ENCODE measurements at regions not wholly inside any gene's neighbourhood (a gene's known extent, or its start where the extent isn't known, plus 50 kb on each side); places are given as distances from the start of the nearest gene placed in this dataset.

DNA sequence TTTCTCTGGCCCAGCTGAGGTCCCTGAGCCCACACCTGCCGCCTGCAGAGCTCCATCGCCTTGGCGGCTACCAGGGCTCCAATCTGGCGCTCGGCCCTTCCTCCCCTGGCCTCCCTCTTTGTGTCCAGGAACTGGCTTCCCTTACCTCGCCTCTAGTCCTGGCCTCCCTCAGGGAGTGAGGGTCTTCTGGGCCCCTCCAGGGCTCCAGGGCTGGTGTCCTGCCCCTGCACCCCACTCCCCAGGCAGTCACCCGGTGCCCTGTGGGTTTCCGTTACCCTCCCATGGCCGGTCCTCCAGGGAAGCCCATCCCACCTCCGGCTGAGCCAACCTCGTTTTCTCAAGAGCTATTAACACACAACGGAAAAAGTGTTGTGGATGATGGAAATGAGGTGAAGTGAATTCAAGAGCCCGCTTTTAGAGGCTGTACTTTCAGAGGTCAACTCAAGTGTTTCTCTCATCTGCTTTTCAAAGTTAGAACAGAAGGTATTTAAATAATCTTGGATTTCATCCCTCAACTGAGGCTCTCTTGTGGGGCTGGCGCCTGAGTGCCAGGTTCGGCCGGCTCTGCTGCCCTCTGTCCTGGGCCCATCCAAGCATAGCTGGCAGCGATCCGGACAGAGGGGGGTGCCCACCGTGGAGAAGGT lies 131.9 kb downstream of the ASB1 start:
- DNase-seq: no peak

DNA sequence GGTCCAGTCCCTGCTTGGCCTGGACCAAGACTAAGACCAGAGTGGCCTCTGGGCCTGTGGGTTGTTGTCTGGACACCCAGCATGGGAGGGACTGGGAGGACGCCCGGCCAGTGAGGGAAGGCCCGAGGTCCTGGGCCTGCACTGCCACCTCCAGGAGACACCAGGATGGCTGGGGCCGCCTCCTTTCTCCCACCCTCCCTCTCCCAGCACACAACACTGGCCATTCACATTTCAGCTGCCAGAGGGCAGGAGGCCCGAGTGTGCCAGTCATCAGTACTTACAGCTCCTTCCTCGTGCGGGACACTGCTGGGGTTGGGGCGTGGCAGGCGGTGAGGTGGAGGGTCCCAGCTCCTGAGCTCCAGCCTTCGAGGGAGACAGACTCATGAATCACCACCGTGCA lies 133.5 kb downstream of the ASB1 start:
- DNase-seq: no peak

DNA sequence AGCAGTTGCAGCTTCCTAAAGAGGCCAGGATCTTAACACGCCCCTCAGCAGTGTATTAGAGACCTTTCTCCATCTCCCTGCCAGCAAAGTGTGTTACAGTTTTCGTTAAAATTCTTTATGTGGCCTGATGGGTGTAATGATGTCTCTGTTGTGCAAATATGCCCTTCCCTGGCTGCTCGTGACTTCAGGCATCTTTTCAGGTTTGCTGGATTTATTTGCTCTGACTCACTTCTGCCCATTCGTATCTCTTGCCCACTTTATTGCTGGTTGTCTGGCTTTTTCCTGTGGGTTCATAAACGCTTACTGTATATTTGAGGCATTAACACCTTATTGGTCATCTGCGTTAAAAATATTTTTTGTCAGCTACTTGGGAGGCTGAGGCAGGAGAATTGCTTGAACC lies 134.5 kb downstream of the ASB1 start:
- DNase-seq: no peak

DNA sequence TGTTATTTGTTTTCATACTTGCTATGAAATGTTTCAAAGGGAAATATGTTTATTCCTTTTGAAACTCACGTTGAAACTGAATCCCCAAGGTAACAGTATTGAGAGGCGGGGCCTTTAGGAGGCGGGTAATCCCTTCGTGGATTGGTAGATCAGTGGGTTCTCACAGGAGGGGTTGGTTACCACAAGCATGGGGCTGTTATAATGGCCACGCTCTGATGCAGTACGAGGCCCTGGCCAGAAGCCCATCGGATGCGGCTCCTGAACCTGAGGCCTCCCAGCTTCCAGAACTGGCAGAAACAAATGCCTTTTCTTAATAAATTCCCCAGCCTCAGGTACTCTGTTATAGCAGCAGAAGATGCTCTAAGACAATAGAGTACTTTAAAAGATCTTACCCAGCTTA lies 135.7 kb downstream of the ASB1 start:
- no peak for DNase-seq

DNA sequence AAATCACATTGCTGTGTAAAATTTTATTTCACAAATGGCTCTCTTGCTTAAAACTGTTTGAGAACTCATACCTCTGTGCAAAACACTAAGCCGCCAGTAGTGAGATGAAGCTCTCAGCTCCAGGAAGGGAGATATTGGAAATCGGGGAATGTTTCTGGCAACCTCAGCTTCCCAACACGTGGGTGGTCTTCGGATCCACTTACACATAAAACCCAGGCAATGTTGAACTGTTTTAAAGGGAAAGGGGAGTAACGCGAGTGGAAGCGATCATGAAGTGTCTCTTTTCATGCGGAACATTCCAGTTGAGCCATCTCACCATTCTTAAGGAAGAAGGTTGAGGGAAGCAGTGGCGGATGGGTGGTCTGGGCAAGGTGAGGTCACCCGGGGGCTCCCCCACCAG lies 136.8 kb downstream of the ASB1 start:
- no peak for DNase-seq

DNA sequence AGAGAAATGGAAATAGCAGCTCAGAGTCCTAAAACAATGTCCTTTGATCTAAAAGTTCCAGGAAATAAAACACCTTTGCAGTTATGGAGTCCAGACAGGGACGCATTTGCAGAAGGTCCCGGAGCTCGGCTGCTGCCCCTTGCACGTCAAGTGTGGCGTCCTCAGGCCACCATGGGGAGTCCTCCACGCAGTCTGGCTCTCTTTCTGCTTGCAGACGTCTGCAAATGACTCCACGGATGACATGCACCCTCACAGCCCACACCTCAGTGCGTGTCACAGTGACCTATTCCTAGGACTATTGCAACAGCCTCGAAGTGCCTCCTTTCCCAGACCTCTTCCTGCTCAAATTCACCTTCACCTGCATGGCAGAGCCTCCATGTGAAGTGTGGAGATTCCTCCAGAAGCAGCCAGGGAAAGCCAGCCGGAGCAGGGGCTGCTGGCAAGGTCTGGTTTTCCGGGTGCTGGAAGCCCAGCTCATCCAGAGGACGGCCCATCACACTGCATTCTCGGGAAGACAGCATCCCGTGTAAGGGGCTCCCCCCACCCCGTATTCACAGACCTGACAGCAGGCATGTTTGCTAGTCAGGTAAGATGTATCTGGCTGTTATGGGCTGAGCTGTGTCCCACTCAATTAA lies 137.7 kb downstream of the ASB1 start:
- DNase-seq: no peak

DNA sequence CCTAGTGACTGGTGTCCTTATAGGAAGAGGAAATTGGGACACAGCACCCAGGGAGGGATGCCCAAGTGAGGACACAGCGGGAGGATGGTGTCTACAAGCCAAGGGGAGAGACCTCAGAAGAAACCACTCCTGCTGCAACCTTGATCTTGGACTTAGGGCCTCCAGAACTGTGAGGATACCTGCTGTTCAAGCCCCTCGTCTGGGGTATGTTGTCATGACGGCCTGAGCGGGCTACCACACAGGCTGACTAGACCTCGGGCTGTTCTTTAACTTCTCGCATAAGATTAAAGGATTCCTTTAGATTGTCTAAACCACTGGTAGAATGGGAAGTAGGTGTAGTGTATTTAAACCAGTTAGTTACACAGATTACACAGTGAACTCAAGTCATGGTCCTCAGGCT lies 138.3 kb downstream of the ASB1 start:
- DNase-seq: no peak

DNA sequence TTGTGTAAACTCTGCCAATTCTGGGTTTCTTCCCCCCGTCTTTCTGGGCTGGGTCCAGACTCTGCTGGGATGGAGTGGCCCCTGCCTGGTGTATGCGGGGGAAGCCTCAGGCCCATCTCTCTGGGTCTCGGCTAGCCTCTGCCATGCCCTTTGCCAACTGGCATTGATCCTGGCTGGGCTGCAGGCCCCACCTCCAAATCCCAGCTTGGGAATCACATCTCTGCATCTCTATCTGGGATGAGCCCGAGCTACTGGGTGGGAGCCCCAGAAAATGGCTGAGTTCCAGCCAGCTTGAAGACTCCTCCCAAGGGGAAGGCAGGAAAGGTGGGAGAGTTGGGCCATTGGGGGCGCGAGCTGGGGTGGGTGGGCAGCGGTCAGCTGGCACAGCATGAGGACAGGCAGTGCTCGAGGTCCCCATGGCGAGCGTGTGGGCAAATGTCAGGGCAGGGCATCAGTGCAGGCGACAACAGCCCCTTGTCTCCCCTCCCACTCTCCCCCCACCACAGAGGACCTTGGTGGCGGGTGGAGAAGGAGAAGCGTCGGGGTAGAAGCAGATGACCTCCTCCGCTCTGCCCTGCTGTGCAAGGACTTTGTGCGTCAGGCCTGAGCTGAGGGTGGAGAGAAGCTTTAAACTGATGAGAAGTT lies 139.4 kb downstream of the ASB1 start:
- DNase-seq: no peak

DNA sequence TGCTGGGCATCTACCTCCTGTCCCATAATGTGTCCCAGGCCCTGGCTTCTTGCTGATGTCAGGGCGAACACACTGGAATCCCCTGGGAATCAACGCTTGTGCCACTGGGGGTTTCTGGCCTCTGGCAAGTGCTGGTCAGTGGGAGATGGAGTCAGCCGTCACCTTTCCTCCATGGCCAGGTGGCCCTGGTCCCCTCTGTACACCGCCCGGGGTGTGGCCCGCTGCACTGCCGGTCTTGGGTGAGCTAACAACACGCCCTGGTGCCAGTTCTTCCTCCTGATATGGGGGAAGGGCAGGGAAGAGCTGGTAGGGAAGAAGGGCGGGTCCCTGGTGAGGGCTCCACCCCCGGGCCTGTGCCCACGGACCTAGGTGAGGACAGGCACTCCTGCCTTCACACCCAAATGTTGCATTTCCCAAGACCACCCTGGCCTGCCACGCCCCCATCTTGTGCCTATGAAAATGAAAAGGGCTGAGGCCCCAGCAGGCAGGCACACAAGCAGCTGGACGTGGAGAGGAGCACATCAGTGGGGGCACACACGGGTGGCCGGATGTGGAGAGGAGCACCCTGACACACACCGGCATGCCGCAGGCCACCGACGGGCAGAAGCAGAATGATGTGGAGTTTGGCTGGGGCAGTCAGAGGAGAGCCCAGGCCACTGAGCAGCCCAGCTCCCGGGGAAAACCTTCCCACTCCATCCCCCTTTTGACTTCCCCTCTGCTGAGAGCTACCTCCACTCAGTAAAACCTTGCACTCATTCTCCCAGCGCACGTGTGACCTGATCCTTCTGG lies 140.5 kb downstream of the ASB1 start:
- no peak for DNase-seq

DNA sequence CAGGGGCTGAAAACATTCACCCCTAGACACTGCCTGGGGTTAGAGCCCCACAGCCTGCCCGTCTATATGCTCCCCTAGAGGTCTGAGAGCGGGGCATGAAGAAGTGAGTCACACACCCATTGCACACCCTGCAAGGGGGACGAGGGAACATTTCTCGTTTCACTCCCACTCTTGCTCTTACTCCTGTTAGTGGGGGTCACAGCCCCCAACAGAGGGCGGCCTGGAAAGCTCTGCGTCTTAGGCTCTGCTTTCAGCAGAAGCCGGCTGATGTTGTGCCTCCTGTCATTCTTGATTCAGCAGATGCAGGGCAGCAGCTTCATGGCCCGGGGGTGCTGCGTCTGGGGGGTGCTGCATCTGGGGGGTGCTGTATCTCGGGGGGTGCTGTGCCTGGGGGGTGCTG lies 141.3 kb downstream of the ASB1 start:
- no peak for DNase-seq

DNA sequence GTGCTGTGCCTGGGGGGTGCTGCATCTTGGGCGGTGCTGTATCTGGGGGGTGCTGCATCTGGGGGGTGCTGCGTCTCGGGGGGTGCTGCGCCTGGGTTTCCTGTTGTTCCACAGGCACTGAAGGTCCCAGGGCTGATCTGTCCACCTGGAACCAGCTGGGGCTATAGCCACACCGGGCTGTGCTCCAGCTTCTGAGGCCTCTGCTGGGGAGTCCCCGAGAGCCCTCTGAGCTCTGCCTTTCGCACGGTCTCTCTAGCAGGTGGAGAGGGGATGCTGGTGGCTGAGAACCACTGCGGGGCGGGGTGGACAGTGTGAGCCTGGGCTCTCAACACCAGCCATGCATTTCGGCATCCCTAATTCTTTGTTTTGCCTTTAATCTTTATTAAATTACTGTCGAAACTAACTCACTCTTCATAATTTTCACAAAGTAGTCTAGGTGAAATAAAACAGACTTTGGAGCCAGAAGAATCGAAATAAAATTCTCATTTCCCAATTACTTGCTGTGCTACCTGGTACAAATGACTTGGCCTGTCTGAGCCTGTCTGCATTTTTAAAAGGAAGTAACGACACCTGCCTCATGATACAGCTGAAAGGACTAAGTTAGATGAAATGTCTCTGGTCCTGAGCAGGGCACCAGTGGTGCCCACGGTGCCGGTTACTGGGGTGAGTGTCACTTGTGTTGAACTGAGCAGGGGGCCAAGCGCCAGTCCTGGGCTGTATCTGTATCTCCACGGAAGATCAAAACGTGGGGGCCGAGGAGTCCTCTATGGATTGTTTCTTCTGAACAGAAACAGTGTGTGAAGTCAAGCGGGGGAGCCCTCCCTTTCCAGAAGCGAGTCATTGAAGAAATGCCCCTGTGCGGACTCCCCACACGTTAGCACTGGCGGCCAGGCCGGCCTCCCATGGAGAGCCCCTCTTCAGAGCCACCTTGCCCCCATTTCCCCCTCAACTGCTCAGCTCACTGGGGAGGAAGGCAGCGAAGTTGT lies 142.0 kb downstream of the ASB1 start:
- no peak for DNase-seq

DNA sequence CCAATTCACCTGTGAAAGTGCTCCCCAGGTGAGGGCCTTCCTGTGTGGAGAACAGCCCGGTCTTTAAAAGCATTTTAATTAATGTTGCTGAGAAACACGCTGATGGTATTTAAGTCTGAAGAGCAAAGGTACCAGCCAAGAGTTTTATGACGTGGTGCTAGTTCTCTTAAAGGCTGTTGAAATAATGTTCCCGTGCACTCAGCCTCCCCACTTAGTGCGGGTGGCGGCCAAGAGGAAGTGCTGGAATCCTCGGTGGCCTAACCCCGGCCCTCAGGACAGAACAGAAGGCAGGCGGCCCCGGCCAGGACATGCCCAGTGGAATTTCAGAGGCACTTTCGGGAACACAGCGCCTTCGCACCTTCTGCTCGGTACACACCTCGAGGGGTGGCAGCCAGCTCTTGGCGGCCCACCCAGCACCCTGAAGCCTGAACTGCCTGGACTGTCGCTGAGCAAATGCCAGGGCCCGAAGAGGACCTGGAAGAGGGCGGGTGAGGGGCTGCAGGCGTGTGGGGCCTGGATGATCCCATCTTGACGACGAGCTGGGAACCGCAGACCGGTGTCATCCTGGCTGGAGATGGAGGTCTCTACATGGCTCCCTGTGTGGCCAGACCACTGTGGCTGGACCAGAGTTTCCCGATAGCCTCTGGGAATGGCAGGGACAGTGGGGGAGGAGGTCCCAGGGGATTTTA lies 142.9 kb downstream of the ASB1 start:
- DNase-seq: no peak

DNA sequence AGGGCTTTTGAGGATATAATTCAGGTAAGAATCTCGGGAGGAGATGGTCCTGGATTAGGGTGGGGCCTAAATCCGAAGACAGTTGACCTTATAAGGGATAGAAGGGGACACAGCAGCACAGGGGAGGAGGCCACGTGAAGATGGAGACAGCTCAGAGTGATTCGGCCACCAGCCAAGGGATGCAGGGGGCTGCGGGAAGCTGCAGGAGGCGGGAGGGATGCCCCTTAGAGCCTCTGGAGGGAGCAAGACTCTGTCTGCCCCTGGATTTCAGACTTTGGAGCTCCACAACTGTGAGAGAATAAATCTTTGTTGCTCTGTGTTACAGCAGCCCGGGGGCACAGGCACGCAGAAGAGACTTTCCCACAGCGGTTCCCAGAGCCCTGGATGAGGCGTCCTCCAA lies 143.7 kb downstream of the ASB1 start:
- DNase-seq: no peak

DNA sequence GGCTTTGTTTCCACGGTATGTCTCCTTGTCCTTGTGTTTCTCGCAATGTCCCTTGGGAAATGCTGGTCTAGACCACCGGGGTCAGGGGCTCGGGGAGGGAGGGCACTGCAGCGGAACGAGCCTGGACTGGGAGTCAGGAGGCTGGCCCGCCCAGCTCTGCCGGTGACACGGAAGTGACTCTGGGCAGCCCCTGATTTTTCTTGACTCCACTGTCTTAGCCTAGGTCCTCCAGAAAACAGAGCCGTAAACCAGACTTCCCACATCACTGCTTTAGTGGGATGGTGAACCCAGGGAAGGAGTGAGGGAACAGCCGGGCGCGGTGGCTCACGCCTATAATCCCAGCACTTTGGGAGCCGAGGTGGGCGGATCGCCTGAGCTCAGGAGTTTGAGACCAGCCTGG lies 144.2 kb downstream of the ASB1 start:
- DNase-seq: no peak

DNA sequence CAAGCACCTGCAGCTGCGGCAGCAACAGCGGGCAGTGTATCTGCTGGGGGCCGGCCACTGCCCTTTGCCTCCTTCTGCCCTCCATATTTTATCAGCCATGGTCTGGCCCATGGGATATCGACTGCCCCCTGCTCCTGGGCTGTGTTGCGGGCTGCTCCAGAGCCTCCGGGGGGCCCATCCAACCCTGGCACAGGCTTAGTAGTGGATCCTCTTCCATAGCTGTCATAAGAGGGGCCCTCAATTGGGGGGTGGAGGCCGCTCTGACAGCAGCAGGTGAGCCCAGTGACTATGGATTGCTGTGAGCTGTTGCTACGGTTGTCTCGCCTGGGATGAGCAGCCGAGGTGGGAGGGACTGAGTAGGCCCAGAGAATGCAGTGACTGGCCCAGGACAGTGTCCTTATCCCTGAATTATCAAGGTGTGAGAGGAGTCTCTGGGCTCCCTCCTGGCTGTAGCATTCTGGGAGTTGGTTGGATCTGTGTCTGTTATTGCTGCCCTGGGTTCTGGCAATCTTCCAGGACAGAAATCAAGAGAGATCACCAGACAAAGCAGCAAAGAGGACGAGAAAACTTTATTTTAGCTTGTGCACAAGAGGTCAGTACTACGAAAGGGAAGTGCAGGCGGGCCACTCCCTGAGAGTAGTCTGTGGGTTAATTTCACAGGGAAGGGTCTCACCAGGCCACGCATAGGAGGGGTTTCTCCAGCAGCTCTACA lies 145.1 kb downstream of the ASB1 start:
- DNase-seq: no peak

DNA sequence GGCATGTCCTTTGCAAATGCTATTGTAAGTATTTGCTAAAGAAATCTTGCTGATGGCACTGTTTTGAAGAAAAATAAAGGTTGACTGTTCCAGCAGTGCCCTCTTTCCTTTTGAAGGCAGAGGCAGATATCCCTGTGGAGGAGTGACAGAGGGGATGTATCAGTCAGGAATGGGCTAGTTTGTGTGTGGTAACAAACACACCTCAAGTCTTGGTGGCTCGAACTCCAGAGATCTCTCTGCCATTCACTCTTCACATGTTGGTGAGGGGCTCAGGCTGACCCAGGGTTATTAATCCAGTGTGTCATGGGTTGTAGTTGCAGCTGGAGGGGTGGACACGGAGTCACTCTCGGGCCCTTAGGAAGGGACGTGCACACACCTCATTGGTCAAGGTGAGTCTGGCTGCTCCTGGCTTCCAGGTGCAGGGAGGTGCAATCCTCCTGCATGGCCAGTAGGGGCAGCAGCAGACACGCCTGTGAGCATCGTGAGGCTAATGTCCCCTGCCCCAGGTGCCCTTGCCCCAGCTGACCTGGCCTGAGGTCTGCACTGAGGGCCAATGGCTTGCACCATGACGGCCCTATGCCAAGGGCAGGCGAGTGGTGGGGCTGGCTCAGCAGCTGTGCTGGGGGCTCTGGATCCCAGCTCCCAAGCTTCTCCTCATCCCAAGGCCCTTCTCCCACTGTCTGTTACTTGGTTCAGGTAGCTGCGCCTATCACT lies 146.5 kb downstream of the ASB1 start:
- DNase-seq: no peak

DNA sequence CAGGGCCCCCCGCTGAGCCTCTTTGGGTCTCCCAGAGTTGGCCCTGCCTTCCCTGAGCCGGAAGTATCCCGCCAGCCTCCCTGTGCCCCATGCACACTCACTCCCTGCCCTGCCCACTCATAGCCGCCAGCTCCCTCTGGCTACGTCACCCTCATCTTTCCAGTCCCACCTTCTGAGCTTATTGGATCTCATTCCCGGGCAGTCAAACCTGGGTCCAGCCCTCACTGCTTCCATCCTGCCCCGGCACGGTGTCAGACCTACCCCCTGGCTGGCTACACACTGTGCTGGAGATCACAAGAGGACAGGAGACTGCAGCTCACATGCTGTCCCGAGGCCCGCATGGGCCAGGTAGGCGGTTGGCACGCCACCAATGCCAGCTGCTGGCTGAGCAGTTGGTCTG lies 147.2 kb downstream of the ASB1 start:
- DNase-seq: no peak

DNA sequence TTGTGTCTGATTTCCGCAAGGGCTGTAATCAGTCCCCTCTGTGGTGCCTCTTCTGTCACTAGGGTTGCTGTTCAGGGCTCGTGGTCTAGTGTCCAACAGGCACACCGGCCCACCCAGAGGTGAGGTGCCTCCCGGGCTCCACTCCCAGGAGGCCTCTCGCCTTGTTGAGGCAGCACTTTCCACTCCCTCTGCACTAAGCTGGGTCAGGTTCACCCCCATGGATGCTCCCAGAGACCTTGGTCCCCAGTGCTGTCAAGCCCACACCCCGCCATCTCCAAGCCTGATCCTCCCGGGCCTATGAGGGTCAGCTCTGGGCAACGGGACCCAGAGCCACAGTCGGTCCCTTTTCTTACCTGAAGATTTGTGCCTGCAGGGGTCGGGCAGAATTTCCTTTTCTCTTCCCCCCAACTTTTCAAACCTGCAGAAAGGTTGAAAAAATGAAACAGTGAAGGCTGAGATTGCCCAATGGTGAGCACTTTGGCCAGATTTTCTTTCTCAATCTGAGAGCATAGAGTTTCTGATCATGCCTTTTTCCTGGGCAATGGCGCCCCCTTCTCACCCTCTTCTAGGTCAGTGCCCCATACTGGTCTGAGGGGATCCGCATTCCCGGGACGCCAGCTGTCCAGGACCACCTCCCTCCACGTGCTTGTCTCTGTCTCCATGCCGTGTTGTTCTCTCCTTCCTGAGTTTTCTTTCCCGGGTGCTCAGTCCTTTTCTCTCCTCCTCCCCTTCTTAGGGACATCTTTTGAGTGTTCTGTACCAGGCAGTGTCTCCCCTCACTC lies 148.0 kb downstream of the ASB1 start:
- DNase-seq: no peak

Data from nucleus accumbens (tissue), 56 donors.